ENCODE measurements at regions not wholly inside any gene's neighbourhood (a gene's known extent, or its start where the extent isn't known, plus 50 kb on each side); places are given as distances from the start of the nearest gene placed in this dataset.

GRCh38 chr3:110226645-110227044 is 845.0 kb upstream of the NECTIN3 start:
- no peaks in the 10 kb centered on the region for H3K79me2 ChIP-seq (ENCODE audit: low read length)
- no peaks in the 10 kb centered on the region for H3F3A ChIP-seq (ENCODE audit: low read length, unreplicated experiment)
- no peak overlapping the region for H3K4me3 ChIP-seq (ENCODE audit: low read length)
- no peaks in the 10 kb centered on the region for H3K4me1 ChIP-seq (ENCODE audit: insufficient read depth, low read length)
- no peak overlapping the region for H2AFZ ChIP-seq (ENCODE audit: low read length)
- ChIA-PET POLR2A (ENCODE audit: unreplicated experiment) (no interaction called here), CTCF (no interaction called here)
- BruUV-seq (replicated peaks): no TSS peak
- no peaks in the 10 kb centered on the region for H3K36me3 ChIP-seq (ENCODE audit: low read depth, low read length)
- TF ChIP-seq CTCF (conservative IDR thresholded peaks at IDR 0.05; ENCODE audit: low read depth, low read length) (no peak), EZH2phosphoT487 (IDR thresholded peaks at IDR 0.05; ENCODE audit: borderline replicate concordance, low read length) (no peak), EZH2 (IDR thresholded peaks at IDR 0.05; ENCODE audit: low read length, unreplicated experiment) (no peak)
- H3K27me3 ChIP-seq (ENCODE audit: low read length): no peaks in the 10 kb centered on the region; the same call in 1 of the 2 replicates
- no peaks in the 10 kb centered on the region for H4K20me1 ChIP-seq (ENCODE audit: low read length)
- H3K4me2 ChIP-seq (ENCODE audit: low read length): no peak overlapping the region
- no peaks in the 10 kb centered on the region for H3K9me3 ChIP-seq (ENCODE audit: low read length)
- ATAC-seq: no peak
- intact Hi-C loops (cut with micrococcal nuclease): no loop called here
- H3K9me2 ChIP-seq (replicated peaks; ENCODE audit: low read length): no peaks in the 10 kb centered on the region
- H3K9ac ChIP-seq (ENCODE audit: low read length): no peak overlapping the region
- no peak for DNase-seq
- no peak overlapping the region for H3K27ac ChIP-seq (ENCODE audit: low read length)

- H3K79me2 ChIP-seq (ENCODE audit: low read length): no peaks in the 10 kb centered on the region
- no peaks in the 10 kb centered on the region; the same call in 1 of the 2 replicates for H3K27me3 ChIP-seq (ENCODE audit: low read length)
- no peaks in the 10 kb centered on the region for H4K20me1 ChIP-seq (ENCODE audit: low read length)
- H3K4me1 ChIP-seq (ENCODE audit: insufficient read depth, low read length): no peaks in the 10 kb centered on the region
- H3K4me3 ChIP-seq (ENCODE audit: low read length): no peak overlapping the region
- no peak overlapping the region for H2AFZ ChIP-seq (ENCODE audit: low read length)
- H3K27ac ChIP-seq (ENCODE audit: low read length): no peak overlapping the region
- no peaks in the 10 kb centered on the region for H3K9me3 ChIP-seq (ENCODE audit: low read length)
- no peak for ATAC-seq
- no peak for DNase-seq
- no peaks in the 10 kb centered on the region for H3K36me3 ChIP-seq (ENCODE audit: low read depth, low read length)
- H3K4me2 ChIP-seq (ENCODE audit: low read length): no peak overlapping the region
- intact Hi-C loops (cut with micrococcal nuclease): no loop called here
- H3K9ac ChIP-seq (ENCODE audit: low read length): no peak overlapping the region
- TF ChIP-seq CTCF (conservative IDR thresholded peaks at IDR 0.05; ENCODE audit: low read depth, low read length) (no peak), EZH2 (IDR thresholded peaks at IDR 0.05; ENCODE audit: low read length, unreplicated experiment) (no peak), EZH2phosphoT487 (IDR thresholded peaks at IDR 0.05; ENCODE audit: borderline replicate concordance, low read length) (no peak)
- BruUV-seq (replicated peaks): no TSS peak
- ChIA-PET CTCF (no interaction called here), POLR2A (ENCODE audit: unreplicated experiment) (no interaction called here)
- H3F3A ChIP-seq (ENCODE audit: low read length, unreplicated experiment): no peaks in the 10 kb centered on the region
- no peaks in the 10 kb centered on the region for H3K9me2 ChIP-seq (replicated peaks; ENCODE audit: low read length)
These were observed 843.6 kb upstream of the NECTIN3 start for GRCh38 chr3:110227991-110228390.

- no peaks in the 10 kb centered on the region for H3K9me2 ChIP-seq (replicated peaks; ENCODE audit: low read length)
- H3K4me3 ChIP-seq (ENCODE audit: low read length): no peak overlapping the region
- ChIA-PET POLR2A (ENCODE audit: unreplicated experiment) (no interaction called here), CTCF (no interaction called here)
- DNase-seq (no peak), ATAC-seq (no peak)
- H3K36me3 ChIP-seq (ENCODE audit: low read depth, low read length): no peaks in the 10 kb centered on the region
- no peaks in the 10 kb centered on the region for H4K20me1 ChIP-seq (ENCODE audit: low read length)
- TF ChIP-seq EZH2 (IDR thresholded peaks at IDR 0.05; ENCODE audit: low read length, unreplicated experiment): no peak
- no peak for TF ChIP-seq EZH2phosphoT487 (IDR thresholded peaks at IDR 0.05; ENCODE audit: borderline replicate concordance, low read length)
- TF ChIP-seq CTCF (conservative IDR thresholded peaks at IDR 0.05; ENCODE audit: low read depth, low read length): no peak
- H3K9ac ChIP-seq (ENCODE audit: low read length): no peak overlapping the region
- no peak overlapping the region for H3K27ac ChIP-seq (ENCODE audit: low read length)
- H3K79me2 ChIP-seq (ENCODE audit: low read length): no peaks in the 10 kb centered on the region
- no peaks in the 10 kb centered on the region; the same call in 1 of the 2 replicates for H3K27me3 ChIP-seq (ENCODE audit: low read length)
- H3K9me3 ChIP-seq (ENCODE audit: low read length): no peaks in the 10 kb centered on the region
- intact Hi-C loops (cut with micrococcal nuclease): no loop called here
- H3K4me2 ChIP-seq (ENCODE audit: low read length): no peak overlapping the region
- H3F3A ChIP-seq (ENCODE audit: low read length, unreplicated experiment): no peaks in the 10 kb centered on the region
- H2AFZ ChIP-seq (ENCODE audit: low read length): no peak overlapping the region
- H3K4me1 ChIP-seq (ENCODE audit: insufficient read depth, low read length): no peaks in the 10 kb centered on the region
- BruUV-seq (replicated peaks): no TSS peak
These were observed 836.8 kb upstream of the NECTIN3 start for GRCh38 chr3:110234831-110235230.

All from PC-3 (cell line).